ENCODE measurements at regions not wholly inside any gene's neighbourhood (a gene's known extent, or its start where the extent isn't known, plus 50 kb on each side); places are given as distances from the start of the nearest gene placed in this dataset.
A peak's percentile ranks its signal among the peaks of the same experiment; 100 is the strongest.

- DNase-seq, result no peak
Measured at GRCh38 chr17:65444049-65444448, 117.4 kb downstream of the AXIN2 start.

- DNase-seq, result no peak
Measured at GRCh38 chr17:65442691-65443090, 118.8 kb downstream of the AXIN2 start.

- no peak for DNase-seq
Measured at GRCh38 chr17:65442250-65442649, 119.2 kb downstream of the AXIN2 start.

GRCh38 chr17:65441053-65441605 lies 120.3 kb downstream of the AXIN2 start:
- no peak for DNase-seq

- no peak for DNase-seq
Measured at GRCh38 chr17:65438708-65439294, 122.6 kb downstream of the AXIN2 start.

GRCh38 chr17:65438173-65438572 lies 123.3 kb downstream of the AXIN2 start:
- no peak for DNase-seq

- DNase-seq, result no peak
Measured at GRCh38 chr17:65436871-65437270, 124.6 kb downstream of the AXIN2 start.

GRCh38 chr17:65434878-65435277 lies 126.6 kb downstream of the AXIN2 start:
- DNase-seq, result no peak

GRCh38 chr17:65434251-65434650 lies 127.2 kb downstream of the AXIN2 start:
- peak; percentile 31 for DNase-seq

GRCh38 chr17:65433592-65433991 lies 127.9 kb downstream of the AXIN2 start:
- DNase-seq, result no peak

GRCh38 chr17:65433157-65433556 lies 128.3 kb downstream of the AXIN2 start:
- no peak for DNase-seq

- DNase-seq, result no peak
Measured at GRCh38 chr17:65431116-65431515, 130.3 kb downstream of the AXIN2 start.

- DNase-seq, result no peak
Measured at GRCh38 chr17:65430209-65430833, 131.1 kb downstream of the AXIN2 start.

GRCh38 chr17:65423346-65424140 lies 137.9 kb downstream of the AXIN2 start:
- no peak for DNase-seq

- peak; percentile 29 for DNase-seq
Measured at GRCh38 chr17:65418622-65419021, 142.8 kb downstream of the AXIN2 start.

GRCh38 chr17:65417406-65418221 lies 143.8 kb downstream of the AXIN2 start:
- DNase-seq, result no peak

GRCh38 chr17:65415991-65416390 lies 145.5 kb downstream of the AXIN2 start:
- no peak for DNase-seq

- no peak for DNase-seq
Measured at GRCh38 chr17:65413390-65413789, 148.1 kb downstream of the AXIN2 start.

- DNase-seq, result no peak
Measured at GRCh38 chr17:65409381-65409780, 152.1 kb downstream of the AXIN2 start.

- DNase-seq, result no peak
Measured at GRCh38 chr17:65408050-65408449, 153.4 kb downstream of the AXIN2 start.

GRCh38 chr17:65407017-65407416 lies 154.4 kb downstream of the AXIN2 start:
- no peak for DNase-seq

- no peak for DNase-seq
Measured at GRCh38 chr17:65406552-65406951, 154.9 kb downstream of the AXIN2 start.
